ENCODE measurements at regions not wholly inside any gene's neighbourhood (a gene's known extent, or its start where the extent isn't known, plus 50 kb on each side); places are given as distances from the start of the nearest gene placed in this dataset.

- FAIRE-seq (no peak), DNase-seq (ENCODE audit: insufficient read length, low spot score) (no peak)
Observed at GRCh38 chr7:17595546-17595945, 297.1 kb downstream of the AHR start.

- FAIRE-seq (no peak), DNase-seq (ENCODE audit: insufficient read length, low spot score) (no peak)
Observed at GRCh38 chr7:17598305-17598704, 299.9 kb downstream of the AHR start.

GRCh38 chr7:17598846-17599245, 300.4 kb downstream of the AHR start:
- DNase-seq (ENCODE audit: insufficient read length, low spot score) (no peak), FAIRE-seq (no peak)

- FAIRE-seq, result no peak
Observed at GRCh38 chr7:17599733-17600339, 301.4 kb downstream of the AHR start.

GRCh38 chr7:17600340-17600752, 301.9 kb downstream of the AHR start:
- FAIRE-seq (no peak), DNase-seq (ENCODE audit: insufficient read length, low spot score) (no peak)

More at GRCh38 chr7:17599733-17600339, 301.4 kb downstream of the AHR start:
- DNase-seq (ENCODE audit: insufficient read length, low spot score), result no peak

GRCh38 chr7:17601921-17602320, 303.5 kb downstream of the AHR start:
- FAIRE-seq (no peak), DNase-seq (ENCODE audit: insufficient read length, low spot score) (no peak)

GRCh38 chr7:17608114-17608833, 309.8 kb downstream of the AHR start:
- FAIRE-seq, result no peak
- DNase-seq (ENCODE audit: insufficient read length, low spot score), result no peak

GRCh38 chr7:17611611-17612010, 313.2 kb downstream of the AHR start:
- DNase-seq (ENCODE audit: insufficient read length, low spot score) (no peak), FAIRE-seq (no peak)

GRCh38 chr7:17613338-17614041, 315.0 kb downstream of the AHR start:
- no peak for FAIRE-seq
- DNase-seq (ENCODE audit: insufficient read length, low spot score), result no peak

GRCh38 chr7:17617380-17617779, 318.9 kb downstream of the AHR start:
- DNase-seq (ENCODE audit: insufficient read length, low spot score) (no peak), FAIRE-seq (no peak)

- DNase-seq (ENCODE audit: insufficient read length, low spot score) (no peak), FAIRE-seq (no peak)
Observed at GRCh38 chr7:17617857-17618651, 319.6 kb downstream of the AHR start.

- no peak for DNase-seq (ENCODE audit: insufficient read length, low spot score)
- no peak for FAIRE-seq
Observed at GRCh38 chr7:17618652-17618974, 320.2 kb downstream of the AHR start.

- FAIRE-seq, result no peak
- DNase-seq (ENCODE audit: insufficient read length, low spot score), result no peak
Observed at GRCh38 chr7:17619196-17619818, 320.9 kb downstream of the AHR start.

GRCh38 chr7:17620566-17620965, 319.7 kb downstream of the SNX13 start:
- DNase-seq (ENCODE audit: insufficient read length, low spot score) (no peak), FAIRE-seq (no peak)

GRCh38 chr7:17622451-17622850, 317.8 kb downstream of the SNX13 start:
- DNase-seq (ENCODE audit: insufficient read length, low spot score), result no peak
- no peak for FAIRE-seq

- FAIRE-seq, result no peak
Observed at GRCh38 chr7:17623546-17624185, 316.6 kb downstream of the SNX13 start.

GRCh38 chr7:17624379-17624778, 315.9 kb downstream of the SNX13 start:
- DNase-seq (ENCODE audit: insufficient read length, low spot score), result no peak
- no peak for FAIRE-seq

More at GRCh38 chr7:17623546-17624185, 316.6 kb downstream of the SNX13 start:
- DNase-seq (ENCODE audit: insufficient read length, low spot score), result no peak

GRCh38 chr7:17625043-17625442, 315.3 kb downstream of the SNX13 start:
- no peak for DNase-seq (ENCODE audit: insufficient read length, low spot score)
- no peak for FAIRE-seq

- DNase-seq (ENCODE audit: insufficient read length, low spot score) (no peak), FAIRE-seq (no peak)
Observed at GRCh38 chr7:17626235-17626634, 314.1 kb downstream of the SNX13 start.

GRCh38 chr7:17631061-17631460, 309.2 kb downstream of the SNX13 start:
- no peak for DNase-seq (ENCODE audit: insufficient read length, low spot score)
- FAIRE-seq, result no peak

Measured in GM19239 (cell line).